SH-SY5Y (cell line): ENCODE measurements at regions not wholly inside any gene's neighbourhood (a gene's known extent, or its start where the extent isn't known, plus 50 kb on each side); places are given as distances from the start of the nearest gene placed in this dataset.

Source experiments
- GATA2 ChIP-seq: IDR thresholded peaks from 2 replicates; pipeline ENCODE4 v1.6.1; 2011; ENCODE audit warnings: mild to moderate bottlenecking, low read depth, low read length
- GATA3 ChIP-seq: IDR thresholded peaks from 2 replicates; pipeline ENCODE4 v1.6.1; 2011; ENCODE audit warnings: low read depth, mild to moderate bottlenecking, low read length, moderate library complexity

GRCh38 chr4:96526625-96527024 is 686.7 kb downstream of the PDHA2 start:
- TF ChIP-seq GATA3: no peak
- TF ChIP-seq GATA2: no peak
